ENCODE measurements at regions not wholly inside any gene's neighbourhood (a gene's known extent, or its start where the extent isn't known, plus 50 kb on each side); places are given as distances from the start of the nearest gene placed in this dataset.

DNA sequence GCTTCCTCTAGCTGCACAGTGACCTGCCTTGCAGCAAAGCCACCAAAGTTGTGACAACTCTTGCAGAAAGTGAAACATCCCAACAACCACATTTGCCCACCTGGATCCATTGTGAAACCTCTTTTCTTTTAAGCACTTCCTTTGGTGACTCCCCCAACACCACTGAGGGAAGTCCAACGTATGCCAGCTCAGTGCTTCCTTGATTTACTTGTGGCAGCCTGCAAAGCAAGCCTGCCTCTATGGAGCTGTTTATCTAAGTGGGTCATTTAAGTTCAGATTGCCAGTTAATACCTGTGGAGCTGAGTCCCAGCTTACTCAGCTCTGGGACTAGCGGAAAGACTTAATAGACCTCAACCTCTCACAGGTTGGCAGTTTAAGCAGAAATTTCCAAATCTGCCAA is 230.8 kb upstream of the GHITM start:
- DNase-seq = no peak

DNA sequence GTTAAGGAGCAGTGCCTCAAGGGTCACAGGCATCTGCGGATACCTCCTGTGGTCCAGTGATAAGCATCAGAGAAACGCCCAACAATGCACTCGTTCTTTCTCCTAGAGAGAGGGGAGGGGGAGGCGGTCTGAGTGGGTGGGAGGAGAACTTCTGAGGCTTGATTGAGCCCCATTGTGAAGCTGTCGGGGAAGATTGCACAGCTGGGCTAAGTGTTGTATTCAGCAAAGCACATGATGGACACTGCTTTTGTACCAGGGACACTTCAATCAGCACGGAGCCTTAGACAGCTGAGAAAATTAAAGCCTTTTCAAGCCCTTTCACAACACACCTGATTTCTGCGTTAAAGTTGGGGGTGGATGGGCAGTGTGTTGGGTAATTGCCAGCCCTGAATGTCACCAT is 230.3 kb upstream of the GHITM start:
- no peak for DNase-seq

DNA sequence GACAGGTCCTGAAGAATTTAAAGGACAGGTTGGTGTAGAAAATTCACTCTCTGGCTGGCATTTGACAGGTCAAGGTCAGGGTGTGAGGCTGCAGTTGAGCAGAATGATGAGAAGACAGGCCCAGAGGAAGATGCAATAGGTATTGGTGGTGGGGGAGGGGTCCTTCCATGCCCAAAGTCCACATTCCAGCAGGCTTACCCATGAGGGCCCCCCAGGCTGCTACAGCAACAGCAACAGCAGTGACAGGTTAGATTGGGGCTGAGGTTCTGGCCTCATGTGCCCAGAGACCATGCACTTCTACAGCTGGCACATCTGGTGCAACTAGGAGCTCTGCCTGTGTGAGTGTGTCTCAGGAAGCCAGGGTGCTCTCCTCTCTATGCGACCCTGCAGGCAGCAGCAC is 223.5 kb upstream of the GHITM start:
- no peak for DNase-seq

DNA sequence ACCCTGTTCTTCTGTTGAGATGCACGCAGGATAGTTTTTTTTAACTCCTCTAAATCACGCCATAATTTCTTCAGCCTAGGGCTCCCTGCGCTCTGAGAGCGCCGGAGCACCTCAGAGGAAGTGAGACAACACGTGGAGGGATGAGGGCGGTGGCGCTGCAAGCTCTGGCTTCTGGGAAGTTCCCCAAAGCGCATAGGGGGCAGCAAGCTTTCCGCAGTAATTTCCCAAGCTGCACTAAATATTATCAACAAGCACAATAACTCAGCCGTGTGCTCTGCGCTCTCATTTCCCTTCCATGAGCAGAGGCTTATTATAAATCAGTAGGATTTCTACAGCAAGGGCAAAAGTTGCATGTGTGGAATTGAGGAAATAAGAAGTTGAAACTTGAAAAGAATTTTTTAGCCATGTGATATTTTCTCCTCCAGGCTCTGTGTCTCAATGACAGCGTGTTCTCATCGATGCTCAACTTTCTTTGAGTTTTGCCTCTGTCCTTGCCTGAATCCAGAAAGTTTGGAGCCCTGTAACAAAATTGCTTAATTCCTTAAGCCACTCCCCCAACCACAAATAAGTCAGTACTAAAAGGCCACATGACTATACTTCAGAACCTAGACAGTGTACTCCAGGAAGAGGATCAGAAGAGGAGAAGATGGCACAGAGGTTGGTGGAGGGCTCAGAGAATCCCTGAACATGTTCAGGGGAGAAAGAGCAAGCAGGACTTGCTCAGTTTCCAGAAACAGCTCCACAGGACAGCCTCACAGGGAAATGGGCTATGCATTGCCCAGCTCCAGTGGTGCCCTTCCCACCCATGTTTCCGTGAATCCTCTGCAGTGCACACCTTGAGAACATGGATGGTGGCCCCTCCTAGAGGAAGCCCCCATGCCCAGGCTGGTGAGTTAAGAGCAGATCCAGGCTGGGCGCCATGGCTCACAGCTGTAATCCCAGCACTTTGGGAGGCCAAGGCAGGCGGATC is 221.5 kb upstream of the GHITM start:
- DNase-seq = peak; percentile 49 to 65 (median 58)

DNA sequence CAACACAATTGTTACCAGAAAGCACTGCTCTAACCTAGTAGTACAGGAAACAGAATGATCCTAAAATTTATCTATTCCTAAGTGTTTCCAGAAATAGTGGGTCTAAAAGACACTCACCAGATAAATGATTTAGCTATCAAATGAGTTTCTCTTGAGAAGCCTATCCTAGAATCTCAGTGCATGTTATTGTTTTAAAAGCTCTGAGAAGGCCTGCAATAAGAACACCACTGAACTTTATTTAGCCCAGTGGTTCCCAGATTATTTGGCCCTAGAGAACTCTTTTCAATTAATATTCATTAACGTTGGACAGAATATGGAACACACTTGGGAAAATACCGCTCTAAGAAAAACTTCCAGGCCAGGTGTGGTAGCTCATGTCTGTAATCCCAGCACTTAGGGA is 220.1 kb upstream of the GHITM start:
- DNase-seq = no peak

DNA sequence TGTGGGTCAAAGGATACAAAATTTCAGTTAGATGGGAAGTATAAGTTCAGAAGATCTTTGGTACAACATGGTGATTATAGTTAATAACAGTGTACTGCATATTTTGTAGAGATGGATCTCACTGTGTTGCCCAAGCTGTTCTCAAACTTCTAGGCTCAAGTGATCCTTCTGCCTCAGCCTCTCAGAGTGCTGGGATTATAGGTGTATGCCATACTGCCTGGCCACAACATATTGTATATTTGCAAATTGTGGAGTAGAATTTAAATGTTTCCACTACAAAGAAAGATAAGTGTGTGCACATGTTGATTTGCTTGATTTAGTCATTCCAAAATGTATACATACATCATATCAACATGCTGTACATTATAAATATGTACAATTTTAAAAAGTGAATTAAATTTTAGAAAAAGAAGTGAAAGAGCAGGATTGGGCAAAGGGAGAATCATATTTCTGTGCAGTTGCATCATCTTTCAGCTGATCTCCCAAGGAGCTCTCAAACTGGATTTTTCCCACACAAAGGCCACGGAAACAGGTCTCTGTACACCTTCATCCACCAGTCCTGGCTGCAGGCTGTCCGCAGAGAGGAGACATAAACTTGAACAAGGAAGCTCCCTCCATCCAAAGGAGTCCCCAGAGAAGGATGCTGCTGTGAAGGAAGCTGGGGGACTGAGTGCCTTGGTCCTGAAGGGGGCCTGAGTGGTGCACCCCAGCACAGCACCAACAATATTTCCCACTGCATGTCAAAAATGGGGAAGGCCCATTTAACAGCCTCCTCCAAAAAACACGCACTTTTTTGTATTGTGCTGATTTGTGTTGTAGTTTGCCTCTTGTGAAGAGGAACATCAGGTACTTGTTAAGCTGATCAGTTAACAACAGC is 217.1 kb upstream of the GHITM start:
- no peak for DNase-seq

DNA sequence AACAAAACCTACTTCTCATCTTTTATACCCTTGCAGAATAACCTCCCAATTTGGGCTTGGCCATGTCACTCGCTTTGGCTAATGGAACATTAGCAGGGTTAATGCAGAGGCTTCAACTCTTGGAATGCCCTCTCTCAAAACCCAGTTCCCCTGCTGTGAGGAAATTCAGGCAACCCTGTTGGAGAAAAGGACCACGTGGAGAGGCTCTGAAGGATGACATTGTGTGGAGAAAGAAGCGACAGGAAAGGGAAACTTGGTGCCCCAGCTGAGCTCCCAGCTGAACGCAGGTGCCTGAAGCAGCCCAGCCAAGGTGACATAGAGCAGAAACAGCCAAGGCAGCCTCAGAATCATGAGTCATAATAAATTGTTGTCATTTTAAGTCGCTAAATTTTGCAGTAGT is 214.2 kb upstream of the GHITM start:
- DNase-seq = no peak

DNA sequence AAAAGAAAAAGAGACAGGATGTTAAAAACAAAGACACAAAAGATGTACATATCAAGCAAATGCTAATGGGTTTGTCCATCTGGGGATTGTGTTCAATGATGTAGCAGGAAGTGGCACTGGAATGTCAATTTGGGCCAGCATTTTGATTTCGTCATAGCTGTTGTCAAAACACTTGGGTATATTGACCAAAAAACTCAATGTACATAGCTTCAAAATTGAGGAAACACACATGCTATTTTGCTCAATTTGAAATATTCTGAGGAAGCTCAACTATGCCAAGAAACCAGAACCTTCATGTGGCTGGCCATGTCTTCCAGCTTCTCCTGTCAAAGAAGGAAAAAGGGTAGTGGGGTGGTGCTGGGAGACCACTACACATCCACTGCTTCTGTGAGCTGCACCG is 212.7 kb upstream of the GHITM start:
- DNase-seq = no peak

DNA sequence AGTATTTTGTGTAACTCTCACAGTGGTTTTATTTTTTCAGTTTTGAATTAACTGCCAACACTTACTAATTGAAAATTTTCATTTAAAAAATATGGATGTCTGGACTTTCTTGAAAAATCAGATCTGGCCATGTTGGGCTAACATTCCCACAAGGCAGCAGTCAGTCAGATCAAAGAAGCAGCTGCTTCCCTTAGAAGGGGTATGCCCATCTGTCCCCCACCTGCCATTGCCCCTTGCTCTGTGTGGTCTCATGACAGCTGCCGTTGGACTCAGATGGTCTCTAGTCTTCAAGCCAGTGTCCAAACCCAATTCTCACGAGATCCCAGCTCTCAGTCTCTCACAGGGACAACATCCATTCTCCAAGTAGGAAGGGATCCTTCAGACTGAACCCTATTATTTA is 212.1 kb upstream of the GHITM start:
- no peak for DNase-seq

DNA sequence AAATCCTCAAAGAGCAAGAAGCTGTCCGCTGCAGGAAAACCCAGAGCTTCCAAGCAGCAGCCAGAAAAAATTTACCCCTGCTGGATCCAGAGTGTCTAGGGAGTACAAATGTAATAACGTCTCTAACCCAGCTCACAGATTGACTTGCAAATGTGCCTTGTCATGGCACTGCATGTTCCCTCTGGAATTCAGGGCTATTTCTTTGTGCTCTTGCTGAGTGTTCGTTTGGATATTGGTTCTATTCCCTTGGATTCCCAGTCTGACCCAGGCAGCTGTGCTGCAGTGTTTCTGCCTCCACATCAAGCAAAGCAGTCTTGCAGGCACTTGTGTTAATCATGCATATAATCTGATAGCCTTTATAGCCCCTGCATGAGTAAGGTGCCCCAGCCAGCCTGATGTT is 209.9 kb upstream of the GHITM start:
- DNase-seq = no peak

DNA sequence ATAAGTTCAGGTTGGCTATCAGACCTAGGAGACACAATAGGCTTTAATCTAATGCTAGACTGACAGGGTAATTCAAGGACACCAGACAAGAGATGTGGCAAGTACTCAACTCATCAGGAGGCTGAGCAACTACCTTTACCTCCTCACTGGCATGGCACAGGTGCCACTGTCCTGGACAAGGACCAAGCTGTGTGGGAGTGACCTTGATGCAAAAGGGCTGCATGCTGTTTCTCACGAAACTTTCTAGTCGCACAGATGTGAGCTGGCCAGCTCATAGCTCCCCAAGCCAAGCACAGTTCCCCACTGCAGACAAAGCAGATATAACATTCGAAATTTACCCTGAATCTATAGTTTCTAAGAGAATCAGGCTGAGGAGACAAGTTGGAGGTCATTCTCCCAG is 207.6 kb upstream of the GHITM start:
- DNase-seq = no peak

DNA sequence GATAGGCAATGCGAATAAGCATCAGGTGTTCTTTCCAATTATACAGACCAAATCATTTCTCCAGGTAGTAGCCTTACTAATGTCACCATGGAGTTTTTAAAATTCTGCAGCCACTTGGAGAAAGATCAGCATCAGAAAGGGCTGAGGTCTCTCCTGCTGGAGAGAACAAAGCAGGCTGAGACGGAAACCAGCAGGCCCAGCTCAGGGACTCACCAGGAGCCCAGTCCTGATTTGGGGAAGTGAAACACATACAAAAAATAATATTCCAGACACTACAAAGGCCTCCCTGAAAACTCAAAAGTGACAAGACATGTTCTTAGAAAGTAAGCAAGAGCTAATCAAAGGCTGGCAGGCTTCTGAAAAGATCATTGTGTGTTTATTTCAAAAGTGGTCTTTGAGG is 207.1 kb upstream of the GHITM start:
- DNase-seq = no peak

DNA sequence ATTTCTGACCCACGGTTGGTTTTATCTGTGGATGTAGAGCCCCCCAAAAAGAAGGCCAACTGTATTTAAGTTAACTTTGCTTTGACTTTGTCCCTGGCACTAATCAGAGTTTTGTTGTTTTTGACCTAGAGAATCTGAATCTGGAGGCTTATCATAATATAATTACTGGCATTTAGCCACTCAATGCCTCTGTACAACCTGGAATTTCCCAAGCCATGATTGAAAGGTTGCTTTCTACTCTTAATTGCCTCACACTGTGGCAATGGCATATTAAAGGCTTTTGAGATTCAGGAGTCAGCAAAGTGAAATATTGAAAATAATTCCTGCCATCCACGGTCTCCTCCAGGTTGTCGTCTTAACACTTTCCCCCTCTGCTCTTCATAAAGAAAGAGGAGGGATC is 205.2 kb upstream of the GHITM start:
- no peak for DNase-seq

DNA sequence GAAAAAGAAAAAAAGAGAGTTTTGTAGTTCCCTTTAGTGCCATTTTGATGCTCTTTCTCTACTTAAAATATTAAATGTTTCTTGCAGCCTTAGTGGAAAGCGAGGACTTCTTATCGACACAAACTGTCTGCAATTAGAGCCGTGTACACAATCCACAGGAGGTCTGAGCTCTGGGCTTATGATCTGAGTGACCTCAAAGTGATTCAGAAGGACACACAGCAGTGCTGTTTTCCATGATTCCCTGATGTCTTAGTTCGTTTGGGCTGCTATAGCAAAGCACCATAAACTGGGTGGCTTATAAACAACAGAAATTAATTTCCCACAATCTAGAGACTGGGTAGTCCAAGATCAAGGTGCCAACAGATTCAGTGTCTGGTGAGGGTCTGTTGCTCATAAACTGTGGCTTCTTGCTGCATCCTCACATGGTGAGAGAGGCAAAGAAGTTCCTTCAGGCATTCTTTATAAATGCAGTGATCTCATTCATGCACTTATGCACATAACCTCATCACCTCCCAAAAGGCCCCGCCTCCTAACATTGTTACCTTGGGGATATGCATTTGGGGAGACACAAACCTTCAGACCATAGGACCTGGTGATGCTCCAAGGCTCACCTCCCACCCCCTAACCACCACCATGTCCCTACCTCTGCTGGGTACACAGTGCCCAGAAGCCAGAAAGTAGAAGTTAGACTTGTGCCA is 204.5 kb upstream of the GHITM start:
- DNase-seq = no peak

DNA sequence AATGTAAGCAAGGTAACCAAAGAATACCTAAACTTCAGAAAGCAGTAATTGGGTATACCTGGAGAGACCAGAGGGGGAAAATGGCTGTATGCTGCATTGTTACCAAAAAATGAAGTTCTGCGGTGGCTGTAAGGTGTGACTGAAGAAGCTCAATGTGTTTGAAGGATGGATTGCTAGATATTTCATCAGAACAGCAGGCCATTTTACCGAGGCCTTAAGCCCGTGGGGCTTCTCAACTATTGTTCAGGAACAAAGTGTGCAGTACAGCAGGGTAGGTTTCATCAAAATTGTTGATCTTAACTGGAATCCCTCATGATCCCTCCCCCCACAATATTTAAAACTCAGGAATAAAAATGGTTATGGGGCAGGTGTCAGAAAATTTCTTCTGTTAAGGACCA is 204.0 kb upstream of the GHITM start:
- DNase-seq = no peak

DNA sequence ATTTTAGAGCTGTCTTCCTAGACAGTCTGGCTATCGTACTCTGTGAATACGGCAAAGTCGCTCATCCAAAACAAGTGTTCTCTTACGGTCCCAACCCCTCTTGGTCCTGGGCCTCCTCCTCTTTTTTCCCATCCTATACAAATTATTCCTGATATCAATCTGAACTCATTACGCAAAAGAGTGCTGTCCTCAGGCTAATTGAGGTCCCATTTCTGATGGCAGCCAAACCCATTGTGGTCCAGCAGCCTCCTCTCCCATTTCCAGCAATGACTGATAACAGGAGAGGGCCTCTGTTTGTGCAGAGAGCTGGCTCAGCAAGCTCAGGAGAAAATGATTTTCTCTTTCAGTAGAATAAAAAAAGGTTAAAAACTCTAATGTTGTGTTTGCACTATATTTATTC is 203.4 kb upstream of the GHITM start:
- no peak for DNase-seq

DNA sequence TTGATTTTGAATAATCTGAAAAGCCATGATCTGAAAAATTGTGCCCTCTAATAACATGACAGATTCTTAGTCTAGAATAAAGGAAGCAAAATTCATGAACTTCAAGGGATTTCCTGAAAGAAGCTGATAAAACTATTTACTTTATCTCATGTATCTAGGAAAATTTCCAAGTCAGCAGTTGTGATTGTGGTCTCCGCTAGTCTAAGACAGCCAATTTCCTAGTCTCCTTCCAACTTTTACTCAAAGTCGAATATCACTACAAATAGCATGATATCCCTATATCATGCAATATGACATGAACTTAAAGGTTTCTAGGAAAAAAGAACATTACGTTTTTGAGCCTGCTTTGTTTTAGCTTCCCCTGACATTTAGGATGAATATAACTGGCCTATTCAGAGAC is 202.1 kb upstream of the GHITM start:
- no peak for DNase-seq

DNA sequence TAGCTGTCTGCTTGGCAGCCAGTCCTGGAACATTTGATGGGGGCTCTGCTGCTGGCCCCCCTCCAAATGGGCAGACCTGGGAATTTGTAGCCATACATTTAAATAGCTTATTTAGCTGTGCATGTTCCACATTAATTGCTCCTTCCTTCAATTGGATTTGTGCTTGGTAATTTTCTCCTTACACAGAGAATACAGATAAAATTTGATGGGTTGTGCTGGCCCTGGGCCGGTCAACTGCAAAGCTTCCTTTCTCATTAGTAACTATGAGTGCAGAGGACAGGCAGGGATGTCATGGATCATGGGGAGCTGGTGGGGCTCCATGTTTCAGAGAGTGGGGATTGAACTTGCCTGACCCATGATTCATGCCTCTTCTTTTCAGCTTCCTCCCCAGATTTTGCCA is 201.5 kb upstream of the GHITM start:
- no peak for DNase-seq

DNA sequence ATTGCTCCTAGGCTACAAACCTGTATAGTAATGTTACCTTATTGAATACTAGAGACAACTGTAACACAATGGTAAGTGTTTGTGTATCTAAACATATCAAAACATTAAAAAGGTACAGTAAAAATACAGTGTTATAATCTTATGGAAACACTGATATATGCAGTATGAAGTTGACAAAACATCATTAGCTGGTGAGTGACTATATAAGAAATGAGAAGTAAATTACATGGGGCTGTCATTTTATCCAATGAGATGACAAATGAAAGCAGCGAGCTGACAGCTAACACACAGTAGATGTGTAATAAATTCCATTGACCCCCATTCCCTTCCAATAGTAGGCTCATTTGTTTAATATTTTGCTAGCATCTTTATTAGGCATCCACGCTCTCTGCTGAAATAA is 198.1 kb upstream of the GHITM start:
- DNase-seq = no peak

DNA sequence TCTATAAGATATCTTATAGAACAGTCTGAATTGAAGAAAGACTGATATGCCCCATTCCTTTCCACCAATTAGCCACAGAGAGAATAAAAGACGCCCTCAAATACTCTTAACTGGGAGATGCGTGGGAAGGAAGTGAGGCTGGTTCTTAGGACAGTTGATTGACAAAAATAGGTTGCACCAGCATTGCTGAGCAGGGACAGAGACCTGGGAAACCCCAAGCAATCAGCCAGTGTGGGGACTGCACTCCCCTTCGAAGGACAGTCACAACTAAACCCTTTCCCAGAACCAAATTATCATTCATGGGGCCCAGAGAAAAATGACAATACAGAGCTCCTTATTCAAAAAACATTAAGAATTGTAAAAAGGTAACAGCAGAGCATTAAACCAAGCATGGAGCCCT is 196.9 kb upstream of the GHITM start:
- no peak for DNase-seq

DNA sequence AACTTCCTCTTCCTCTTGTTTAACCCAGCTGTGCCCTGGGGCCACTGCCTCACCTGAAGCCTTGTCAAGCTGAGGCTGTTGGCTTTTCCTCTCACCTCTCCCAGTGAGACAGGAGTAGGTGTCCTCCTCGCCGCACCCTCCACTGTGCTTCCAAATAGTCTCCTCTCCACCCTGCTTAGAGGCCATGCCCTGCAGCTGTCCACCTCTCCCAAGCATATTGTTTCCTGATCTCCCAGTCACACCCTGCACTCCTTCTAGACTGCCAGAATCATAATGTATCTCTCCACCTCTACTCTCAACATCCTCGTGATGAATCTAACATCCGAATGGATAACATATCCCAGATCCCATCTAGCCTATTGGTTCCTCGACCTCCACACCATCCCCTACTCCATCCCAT is 196.3 kb upstream of the GHITM start:
- no peak for DNase-seq

DNA sequence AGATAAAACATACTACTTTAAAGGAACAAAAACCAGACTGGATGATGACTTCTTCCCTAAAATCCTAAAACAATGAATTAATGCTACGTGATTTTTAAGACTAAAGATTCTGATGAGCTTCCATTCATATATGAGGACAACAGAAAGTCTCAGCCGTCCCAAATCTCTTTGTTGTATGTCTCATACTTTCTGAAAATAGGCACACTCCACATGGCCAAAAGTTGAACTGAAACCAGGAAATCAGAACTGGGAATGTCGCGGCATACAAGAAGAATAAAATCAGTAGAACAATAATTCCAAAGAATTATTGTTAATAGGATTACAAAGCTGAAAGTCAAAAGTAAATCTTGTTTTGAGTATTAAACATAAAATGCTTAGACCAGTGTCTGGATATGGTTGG is 195.4 kb upstream of the GHITM start:
- DNase-seq = peak in 1 of 3 donors; percentile 32

DNA sequence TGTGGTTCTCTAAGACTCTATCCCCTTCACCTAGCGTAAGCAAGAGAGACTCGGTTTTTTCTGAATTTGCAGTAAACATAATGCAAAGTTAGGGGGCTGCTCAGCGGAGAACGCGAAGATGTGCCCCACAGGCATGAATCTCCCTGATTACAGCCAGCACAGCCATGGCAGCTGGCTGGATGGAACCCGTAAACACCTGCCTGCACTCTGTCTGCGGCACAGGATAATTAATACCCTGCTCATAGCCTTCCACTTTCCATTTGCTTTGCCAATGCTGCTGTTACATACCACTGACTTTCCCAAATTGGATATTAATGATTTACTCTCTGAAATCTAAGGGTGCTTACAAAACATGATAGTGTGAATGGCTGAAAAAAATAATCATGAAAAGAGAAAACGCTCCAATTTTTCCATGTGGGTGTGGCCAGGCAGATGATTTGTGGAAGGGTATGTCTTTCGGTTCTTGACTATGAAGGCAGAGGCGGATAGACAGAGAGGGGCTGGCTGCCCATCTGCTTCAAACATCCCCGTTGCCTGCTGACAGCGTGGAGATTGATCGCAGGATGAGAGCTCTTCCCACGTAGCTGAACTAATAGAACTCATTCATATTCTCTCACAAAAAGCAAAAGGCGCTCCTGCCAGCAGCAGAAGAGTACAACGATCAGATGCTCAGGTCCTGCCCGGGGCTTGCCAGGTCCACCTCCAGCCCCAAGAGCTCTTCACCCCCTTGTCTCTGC is 193.2 kb upstream of the GHITM start:
- DNase-seq = no peak

All from suppressor macrophage treated with lipopolysaccharide for 1 hour (primary cell).